Hepatic stellate cell (primary cell): ENCODE measurements at regions not wholly inside any gene's neighbourhood (a gene's known extent, or its start where the extent isn't known, plus 50 kb on each side); places are given as distances from the start of the nearest gene placed in this dataset.

ENCODE experiments used
- DNase-seq: peaks from one replicate; pipeline ENCODE4 v3.0.0; 2011; ENCODE audit warnings: low spot score

GRCh38 chr18:78655921-78656320 is 323.7 kb upstream of the SALL3 start:
- DNase-seq = no peak

DNA sequence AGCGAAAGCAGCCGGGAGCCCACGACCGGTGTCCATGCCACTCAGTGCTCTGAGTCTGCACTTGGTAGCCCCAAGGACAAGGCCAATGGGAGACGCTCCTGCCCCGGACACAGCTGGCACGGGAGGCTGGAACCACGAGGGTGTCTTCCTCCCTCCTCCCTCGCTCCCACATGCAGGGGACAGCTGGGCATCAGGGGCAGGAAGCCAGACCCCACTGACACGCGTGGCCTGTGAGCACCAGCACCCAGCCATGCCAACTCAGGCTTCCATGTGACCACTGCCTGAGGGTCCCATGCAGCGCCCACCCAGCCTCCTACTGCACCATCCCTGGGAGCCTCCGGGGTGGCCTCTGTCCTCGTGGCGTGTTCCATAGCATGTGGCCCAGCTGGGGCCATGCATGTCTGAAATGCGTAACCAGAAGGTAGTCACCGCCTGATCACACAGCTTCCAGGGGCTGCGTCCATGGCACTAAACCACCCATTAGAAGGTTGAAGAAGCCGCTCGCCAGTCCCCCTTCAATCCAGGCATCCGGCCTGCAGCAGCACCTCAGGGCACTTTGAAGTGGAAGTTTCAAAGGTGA is 323.2 kb upstream of the SALL3 start:
- no peak for DNase-seq

GRCh38 chr18:78658531-78658930 is 321.1 kb upstream of the SALL3 start:
- DNase-seq = no peak

DNA sequence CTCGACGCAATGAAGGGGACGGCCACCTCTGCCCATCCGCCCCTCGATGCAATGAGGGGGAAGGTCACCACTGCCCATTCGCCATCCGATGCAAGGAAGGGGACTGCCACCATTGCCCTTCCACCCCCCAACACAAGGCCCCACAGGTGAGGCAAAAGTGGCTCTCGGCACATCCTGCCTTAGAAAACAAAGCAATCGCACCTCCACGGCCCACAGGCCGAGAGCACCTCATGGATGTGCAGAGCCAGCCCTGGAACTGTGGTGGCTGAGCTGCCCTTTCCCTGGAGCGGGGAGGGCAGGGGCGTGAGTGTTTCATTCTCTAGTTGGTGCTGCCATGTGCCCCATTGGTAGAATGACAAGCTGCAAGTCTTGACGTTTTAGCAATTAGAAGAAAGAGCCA is 320.6 kb upstream of the SALL3 start:
- DNase-seq = no peak

DNA sequence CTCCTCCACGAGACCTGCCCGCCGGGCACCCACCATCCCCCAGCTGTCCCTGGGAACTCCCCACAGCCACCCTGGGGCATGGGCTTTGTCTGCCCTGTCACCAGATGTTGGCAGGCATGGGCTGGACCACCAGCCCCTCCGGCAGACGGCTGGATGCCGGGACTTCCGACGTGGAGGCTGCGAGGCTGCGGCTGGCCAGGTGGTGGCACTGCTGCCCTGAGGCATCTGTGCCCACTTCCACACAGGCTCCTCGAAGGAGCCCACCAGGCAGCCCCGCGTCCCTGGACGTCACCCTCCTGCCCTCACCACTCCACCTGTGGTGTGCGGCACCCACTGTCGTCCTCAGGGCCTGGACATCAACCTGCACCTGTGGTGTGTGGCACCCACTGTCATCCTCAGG is 319.9 kb upstream of the SALL3 start:
- no peak for DNase-seq

- DNase-seq = no peak
Measured at GRCh38 chr18:78660311-78660710, 319.3 kb upstream of the SALL3 start.

DNA sequence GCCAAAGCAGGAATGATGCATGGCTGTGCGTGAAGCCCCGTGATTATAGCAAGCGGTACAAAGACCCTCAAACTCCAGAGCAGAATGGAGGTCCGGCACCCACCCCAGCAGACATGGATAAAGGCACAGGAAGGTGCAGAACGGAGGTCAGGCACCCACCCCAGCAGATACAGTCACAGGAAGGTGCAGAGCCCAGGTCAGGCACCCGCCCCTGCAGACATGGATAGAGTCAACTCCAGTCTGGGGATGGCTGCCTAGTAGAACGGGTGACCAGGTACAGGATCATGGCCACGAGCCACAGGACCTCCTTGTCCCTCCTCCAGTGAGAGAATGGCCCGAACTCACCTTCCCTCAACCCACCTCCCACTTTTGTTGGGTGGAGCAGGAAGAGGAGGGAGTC is 318.3 kb upstream of the SALL3 start:
- no peak for DNase-seq

- DNase-seq = no peak
Measured at GRCh38 chr18:78662879-78663278, 316.7 kb upstream of the SALL3 start.

GRCh38 chr18:78664048-78664447 is 315.6 kb upstream of the SALL3 start:
- no peak for DNase-seq

- no peak for DNase-seq
Measured at GRCh38 chr18:78664848-78665247, 314.8 kb upstream of the SALL3 start.

DNA sequence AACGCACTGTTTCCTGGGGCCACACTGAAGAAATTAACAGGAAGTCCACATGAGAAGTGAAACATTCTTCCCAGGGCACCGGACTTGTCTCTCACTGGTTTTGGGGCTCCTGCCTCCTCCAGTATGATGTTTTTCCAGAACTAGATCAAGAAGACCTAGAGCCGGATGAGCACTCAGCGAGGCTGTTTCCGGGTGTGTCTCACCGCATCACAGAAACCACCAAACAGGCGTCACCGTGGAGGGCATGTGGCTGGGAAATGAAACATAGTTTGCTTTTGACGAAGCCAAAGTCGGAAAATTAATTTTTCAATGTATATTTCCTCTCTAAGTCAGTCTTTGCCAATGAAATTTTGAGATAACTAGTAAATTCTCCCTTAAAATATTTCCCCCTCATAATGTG is 314.0 kb upstream of the SALL3 start:
- no peak for DNase-seq

DNA sequence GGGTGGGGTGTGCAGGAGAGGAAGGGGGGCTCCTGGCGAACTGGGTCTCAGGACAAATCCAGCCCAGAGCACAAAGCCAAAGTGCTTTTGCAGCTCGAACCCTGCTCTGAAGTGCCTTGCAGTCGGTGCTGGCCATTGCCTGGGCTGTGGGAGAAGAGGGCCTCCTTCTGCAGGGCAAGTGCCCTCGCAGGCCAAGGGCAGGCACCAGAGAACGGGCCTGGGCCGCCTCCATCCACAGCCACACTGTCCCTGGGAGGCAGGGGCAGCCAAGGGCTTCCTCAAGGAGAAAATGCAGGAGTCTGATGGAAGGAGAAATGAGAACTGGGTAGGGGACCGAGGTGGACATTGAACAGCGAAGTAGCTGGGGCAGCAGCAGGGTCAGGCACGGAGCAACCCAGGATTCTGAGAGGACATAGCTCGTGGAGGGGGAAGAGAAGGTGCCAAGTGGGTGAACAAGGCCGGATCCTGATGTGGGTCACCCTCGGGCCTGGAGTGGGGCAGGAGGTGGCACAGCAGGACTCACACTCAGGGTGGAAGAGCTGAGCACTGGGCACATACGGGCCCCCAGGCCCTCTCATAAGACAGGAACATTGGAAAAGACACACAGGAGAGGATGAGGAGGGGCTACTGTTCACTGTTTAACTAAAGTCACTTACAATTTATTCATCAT is 312.8 kb upstream of the SALL3 start:
- DNase-seq = no peak

DNA sequence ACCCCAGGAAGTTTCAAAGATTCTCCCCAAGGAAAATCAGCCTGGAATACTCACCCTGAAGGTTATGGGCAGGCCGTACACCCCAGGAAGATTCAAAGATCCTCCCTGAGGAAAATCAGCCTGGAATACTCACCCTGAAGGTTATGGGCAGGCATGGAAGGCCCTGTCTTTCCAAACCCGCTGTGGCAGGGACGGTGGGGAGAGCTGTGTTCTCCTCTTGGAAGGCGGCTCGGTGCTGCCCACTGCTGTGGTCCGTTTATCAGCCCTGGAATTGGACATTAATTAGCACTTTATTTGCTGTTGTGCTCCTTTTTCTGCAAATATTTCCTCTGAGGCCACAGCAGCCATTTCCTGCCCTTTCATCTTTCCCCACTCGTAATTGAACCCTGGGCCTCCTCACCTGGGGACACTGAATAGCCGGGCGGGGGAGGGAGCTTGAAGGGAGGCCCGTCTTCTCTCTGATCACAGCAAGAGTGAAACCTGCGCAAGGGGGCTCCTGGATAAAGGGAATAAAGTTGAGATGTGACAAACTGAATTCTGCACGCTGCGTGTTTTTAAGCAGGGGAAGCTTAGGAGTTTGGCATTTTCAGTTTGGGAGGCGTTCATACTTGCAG is 308.7 kb upstream of the SALL3 start:
- no peak for DNase-seq

DNA sequence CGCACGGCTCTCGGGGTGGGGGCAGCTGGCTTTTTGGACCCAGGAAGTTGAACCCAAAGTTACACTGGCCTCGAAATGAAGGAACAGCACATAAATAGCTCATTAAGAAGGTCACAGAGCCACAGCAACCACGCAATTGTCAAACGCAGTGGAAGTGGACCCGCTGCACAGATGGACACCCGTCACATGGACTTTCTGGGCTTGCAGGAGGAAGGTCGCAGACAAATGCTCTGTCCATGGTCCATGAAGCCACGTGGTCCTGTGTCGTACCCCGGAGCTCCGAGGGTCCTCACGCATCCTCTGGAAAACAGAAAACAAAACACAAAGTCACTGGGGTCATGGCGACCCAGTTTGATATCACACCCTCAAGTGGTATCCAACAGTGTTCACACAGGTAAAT is 308.1 kb upstream of the SALL3 start:
- no peak for DNase-seq

DNA sequence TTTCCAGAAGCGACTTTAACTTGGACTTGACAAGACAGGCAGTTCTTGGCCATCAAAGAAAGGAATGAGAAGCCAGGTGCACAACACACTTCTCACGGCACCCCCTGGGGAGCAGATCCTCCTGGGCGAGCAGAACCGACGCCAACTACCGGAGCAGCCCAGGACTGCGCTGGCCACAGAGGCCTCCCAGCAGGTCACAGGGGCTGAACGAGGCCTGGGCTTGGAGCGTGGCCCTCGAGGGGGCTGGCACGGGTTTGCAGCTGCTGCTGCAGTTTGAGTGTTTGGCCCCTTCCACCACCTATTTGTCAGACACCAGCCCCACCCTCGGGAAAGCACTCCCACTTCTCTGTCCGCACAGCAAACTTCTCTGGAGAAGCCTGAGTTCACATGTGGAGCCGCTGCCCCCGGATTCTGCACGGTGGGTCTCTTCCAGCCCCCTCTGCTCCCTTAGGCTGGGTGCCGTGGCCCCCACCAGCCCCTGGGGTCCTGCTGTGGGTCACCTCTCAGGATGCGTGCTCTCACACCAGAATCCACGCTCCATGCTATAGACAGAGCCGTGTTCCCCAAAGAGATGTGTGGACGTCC is 306.7 kb upstream of the SALL3 start:
- DNase-seq = no peak

DNA sequence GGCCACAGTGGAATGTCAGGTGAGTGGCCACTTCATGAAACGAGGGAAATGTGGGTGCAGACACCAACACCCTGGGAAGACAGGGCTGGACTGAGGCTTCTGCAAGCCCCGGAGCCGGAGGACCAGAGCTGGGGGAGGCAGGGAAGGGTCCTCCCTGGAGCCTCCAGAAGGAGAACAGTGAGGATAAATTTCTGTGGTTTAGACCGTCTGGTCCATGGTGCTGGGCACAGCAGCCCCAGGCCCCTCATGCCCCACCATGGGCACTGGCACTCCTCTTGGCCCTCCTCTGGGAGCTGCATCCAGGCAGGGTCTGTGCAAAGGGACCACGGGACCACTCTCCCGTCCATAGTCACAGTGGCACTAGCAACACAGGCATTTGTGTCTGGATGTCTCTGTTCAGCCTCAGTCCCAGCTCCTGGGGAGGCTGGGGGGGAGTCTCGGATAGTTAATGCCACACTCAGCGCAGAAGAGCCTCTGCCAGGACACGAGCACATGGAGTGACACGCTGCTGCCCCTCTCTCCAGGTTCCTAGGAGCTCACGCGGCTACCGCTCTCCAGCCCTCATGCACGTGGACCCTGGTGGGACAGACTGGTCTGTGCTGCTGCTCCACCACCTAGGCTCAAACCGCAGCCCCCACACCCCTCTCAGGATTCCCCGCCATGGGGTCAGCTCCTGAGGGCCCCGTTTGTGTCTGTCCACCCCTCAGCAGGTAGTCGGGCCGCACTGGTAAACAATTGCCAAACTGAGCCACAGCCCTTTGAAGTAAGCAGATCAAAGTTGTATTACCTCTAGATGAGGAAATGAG is 305.9 kb upstream of the SALL3 start:
- no peak for DNase-seq

- DNase-seq = no peak
Measured at GRCh38 chr18:78675231-78675630, 304.4 kb upstream of the SALL3 start.

DNA sequence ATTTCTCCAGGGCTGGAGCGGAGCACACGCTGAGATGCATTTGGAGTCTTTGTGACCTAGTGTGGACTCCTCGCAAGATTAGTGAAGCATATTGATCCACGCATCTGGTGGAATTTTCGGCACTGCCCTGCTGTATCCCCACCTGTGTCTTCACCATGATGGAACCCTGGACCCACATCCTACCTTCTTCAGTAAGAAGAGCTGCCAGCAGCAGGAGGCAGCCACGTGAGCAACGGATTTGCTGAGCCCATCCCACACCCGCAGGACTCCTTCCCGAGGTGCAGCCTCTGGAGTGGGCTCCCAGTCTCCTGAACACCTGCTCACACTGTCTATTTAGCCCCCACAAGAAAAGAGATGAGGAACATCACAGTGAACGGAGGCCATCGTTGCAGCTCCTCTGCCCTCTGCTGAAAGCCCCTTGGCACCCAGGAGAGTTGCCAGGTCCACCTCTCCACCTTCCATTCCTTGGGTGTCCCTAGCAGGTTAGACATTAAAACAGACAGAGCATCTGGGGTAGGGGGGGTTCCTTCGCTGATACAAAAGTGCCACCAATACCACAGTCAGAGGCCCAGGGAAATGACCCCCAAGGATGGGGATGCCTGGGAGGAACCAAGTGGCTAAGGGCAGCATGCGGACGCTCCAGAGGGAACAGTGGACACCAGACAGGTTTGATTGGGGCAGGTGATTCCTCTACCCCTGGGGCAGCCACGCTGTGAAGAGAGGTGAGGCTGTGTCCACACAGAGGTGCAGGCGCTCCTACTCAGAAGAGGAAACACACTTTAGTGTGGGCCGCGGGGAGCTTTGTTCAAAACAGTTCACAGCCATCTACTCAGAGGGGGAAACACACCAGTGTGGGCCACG is 302.8 kb upstream of the SALL3 start:
- DNase-seq = no peak

DNA sequence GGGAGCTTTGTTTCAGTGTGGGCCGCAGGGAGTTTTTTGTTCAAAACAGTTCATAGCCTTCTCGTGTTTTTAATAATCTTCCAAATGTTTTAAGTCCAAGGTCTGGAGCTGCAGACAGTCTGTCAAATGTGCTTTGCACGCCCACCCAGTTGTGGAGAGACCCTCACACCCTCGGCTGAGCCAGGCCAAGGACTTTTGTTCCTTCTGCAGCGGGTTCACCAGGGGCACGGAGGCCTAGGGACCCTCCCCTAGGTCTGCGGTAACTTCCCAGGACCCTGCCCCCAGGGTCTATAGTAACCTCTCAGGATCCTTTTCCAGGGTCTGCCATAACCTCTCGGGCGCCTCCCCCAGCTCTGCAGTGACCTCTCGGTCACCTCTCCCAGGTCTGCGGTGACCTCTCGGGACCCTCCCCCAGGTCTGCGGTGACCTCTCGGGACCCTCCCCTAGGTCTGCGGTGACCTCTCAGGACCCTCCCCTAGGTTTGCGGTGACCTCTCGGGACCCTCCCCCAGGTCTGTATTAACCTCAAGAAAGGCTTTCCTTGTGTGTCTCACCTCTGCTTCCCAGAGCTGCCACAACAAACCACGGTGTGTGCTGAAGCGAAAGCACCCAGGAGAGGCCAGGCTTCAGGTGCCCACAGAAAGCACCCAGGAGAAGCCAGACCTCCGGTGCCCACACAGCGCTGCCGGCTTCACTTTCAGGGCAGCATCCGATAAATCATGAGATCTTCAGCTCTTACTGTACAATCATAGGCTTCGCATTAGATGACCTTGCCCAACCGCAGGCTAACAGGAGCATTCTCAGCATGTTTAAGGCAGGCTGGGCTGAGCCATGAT is 301.9 kb upstream of the SALL3 start:
- no peak for DNase-seq

- no peak for DNase-seq
Measured at GRCh38 chr18:78678318-78678695, 301.3 kb upstream of the SALL3 start.

DNA sequence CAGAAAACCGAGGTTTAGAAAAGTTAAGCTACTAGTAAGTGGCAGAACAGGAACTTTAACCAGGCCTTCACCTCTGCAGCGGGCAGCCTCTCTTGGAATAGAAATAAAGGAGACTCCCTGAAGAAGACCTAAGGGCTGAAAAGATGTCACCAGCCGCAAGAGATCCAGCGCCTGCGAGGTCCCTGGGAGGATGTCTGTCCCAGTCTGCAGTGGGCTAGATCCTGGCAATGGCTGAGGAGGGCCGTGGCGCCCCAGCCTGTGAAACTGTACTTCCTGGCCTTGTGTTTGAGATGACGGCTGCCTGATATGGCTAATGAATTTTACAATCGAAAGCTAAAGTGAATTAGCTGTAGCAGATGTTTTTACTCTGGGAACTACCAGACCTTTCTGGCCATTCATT is 300.6 kb upstream of the SALL3 start:
- no peak for DNase-seq
